Activated CD8-positive, alpha-beta memory T cell treated with anti-CD3 and anti-CD28 coated beads, Interleukin-2, amount 50 U/mL, for 24 hours (primary cell): ENCODE measurements at regions not wholly inside any gene's neighbourhood (a gene's known extent, or its start where the extent isn't known, plus 50 kb on each side); places are given as distances from the start of the nearest gene placed in this dataset.

Source experiments
- DNase-seq: peaks from one replicate; pipeline ENCODE4 v3.0.0-alpha.2; 2020; ENCODE audit errors: extremely low read depth

DNA sequence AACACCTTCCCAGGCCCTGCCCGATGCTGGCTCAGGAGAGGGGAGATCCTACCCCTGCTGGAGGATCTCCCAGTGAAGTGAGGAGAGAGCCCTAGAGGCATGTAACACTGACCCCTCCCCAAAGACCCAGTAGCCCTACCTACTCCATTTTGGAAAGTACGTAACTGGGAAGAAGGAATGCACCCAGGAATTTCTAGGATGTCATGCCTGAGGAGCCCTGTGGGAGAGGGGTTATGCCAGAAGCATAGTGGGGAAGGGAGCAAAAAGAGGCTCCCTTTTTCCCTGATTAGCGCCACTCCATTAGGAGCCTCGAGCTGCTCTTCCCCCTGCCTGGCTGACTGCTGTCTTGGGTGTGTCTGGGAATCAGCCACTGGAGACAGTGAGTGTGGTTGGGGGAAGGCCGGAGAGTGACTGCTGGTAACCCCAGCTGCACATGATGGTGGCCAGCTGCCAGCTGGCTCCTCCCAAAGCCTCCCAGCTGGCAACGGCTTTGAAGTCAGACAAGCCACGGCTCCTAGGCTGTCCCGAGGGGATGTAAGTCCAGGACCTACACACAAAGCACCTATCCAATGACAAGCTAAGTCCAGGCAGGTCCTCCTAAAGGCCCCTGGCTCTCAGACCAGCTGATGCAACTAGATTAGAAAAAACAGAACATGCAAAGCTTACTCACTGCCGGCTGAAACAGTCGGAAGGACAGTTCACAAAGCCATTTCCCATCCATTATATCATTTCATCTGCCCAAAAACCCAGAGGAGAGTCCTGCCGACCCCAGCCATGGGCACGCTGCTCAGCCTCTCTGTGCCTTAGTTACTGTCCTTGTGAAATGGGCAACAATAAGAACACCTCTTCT is 136.5 kb upstream of the ABCA1 start:
- DNase-seq: no peak

DNA sequence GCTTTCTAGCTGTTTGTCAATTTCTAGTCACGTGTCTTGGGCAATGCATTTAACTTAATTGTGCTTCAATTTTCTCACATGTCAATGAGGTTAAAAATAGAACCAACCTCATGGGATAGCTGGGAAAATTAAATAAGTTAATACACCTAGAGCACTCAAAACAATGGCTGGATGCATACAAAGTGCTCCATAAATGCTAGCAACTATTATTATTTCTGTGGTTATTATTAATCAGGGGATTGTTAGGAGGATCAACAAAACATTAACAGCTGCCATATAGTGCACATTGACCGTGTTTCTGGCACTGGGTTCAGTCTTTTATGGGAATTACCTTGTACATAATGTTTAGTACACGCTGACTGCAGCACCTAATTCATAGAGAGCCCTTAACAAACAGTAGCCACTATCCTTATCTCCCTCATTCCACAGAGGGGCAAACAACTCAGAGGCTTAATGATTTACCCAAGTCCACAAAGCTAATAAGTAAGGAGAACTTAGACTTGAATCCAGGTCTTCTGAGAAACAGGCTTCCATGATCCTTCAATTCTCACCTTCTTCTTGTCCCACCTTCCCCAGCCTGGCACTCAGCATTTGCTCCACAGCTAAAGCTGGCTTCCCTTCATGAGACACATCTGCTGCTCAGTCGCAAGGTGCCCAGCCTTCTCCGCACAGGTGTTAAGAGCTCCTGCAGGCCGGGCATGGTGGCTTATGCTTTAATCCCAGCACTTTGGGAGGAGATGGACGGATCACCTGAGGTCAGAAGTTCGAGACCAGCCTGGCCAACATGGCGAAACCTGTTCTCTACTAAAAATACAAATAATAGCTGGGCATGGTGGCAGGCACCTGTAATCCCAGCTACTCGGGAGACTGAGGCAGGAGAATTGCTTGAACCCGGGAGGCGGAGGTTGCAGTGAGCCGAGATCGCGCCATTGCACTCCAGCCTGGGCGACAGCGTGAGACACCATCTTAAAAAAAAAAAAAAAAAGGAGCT is 137.4 kb upstream of the ABCA1 start:
- DNase-seq: no peak

DNA sequence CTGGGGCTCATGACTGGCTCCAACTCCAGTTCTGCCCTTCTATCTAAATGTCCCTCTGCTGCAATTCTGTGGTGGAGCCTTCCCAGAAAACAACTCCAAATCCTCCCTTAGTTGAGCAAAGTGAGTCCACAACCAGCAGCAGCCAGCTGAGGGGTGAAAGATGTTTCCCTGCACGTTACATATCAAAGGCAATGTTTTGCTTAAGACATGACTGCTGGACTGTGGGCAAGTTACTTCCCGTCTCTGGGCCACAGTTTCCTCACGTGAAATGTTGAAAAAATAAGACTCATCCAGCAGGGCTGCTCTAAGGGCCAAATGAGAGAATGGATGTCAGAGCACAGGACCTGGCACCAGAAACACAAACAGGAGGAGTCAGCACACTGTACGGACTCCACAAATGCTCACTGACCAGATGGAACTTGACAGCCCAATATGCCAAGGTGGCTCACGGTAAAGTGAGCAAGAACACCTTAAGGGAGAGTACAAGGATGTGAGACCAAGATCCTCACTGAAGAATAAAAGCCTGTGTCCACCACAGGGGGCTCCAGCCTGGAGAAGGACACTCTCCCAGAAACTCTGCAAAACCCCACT is 138.4 kb upstream of the ABCA1 start:
- no peak for DNase-seq

DNA sequence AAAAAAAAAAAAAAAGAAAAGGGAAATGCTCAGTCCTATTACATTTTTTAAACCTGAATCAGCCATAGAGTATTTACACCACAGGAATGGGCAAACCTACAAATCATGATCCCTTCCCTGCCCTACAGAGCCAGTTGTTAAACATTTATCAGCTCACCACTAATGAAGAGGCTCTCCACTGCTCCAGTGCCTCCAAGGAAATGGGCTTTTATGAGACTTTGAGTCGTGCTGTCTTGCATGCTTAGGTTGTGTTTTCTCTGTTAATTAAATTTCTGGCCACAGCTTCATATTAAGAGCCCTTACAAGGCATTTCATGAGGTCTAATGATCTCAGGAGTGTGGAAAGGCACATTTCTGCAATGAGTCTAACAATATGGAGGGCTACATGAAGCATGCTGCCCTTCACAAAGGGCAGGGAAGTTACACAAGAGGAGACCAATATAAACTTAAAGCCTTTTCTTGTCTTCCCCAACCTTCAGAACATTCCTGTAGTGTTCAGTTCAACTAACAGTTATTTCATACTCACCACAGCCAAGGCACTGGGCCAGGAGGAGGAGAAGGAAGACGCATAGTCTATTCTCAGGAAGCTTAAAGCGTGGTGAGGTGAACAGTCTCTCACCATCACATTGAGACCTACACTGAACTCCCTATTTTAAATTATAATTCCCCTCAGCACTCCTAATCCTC is 140.1 kb upstream of the ABCA1 start:
- DNase-seq: no peak

DNA sequence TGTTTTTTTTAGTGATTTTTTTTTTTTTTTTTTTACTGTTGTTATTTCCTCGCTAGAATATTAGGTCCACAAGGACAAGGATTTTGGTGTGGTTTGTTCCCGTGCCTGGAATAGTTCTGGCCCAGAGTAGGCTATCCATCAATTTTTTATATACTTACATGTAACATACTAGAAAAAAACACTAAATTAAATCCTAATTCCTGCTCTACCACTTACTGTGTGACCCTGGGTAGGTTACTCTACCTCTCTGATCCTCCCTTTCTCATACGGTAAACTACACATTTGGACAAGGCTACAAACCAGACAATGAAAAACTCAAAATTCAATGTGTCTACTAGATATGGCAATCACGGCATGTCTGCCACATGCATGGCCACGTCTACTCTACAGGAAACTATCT is 141.3 kb upstream of the ABCA1 start:
- DNase-seq: no peak

DNA sequence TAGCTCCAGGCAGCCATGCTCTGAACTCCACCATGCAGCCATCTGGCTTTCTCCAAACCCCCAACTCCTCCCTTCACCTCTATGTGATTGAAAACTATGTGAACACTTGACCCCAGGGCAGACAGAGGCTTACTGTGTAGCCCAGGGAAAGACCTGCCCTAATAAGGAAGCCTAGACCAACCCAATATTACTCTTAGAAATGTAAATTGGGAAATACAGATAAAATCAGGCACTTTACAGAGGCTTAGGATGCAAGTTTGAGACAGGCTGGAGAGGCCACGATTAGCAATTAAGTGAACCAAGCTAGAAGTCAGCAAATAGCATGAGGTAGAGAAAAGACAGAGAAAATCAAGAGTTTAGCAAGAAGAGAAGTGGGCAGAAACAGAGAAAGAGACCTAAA is 141.7 kb upstream of the ABCA1 start:
- DNase-seq: no peak

DNA sequence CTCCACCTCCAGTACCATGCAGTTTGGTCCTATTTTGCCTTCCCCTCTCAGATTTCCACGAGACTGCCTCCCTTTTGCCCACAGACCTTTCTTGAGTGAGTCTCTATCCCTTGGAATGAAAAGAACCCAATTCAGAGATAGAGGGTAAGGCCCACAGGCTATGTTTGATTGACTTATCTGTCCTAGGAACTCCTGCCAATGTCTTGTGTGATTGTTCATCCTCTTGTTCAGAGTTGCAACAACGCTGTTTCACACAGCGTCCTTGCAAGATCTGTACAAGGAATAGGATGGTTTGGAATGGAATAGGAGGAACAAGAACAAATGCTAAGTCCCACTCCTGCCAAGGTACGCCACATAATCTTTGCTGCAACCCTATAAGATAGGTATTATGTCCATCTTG is 142.2 kb upstream of the ABCA1 start:
- no peak for DNase-seq

DNA sequence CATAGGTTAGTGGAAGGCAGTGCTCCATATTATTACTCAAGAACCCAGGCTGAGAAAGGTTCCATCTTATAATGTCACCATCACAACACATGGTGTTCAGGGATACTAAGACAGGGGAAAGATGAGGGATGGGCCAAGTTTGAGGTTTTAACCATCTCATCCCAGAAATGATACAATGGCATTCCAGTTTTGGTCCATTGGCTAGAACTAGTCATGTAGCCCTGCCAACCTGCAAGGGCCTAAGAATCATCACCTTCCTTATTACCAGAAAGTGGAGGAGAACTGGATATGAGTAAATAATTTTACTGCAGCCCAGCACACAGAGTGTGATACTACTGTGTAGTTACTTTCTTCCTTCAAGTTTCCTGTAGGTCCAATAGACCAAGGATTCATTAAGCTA is 144.5 kb upstream of the ABCA1 start:
- DNase-seq: no peak

DNA sequence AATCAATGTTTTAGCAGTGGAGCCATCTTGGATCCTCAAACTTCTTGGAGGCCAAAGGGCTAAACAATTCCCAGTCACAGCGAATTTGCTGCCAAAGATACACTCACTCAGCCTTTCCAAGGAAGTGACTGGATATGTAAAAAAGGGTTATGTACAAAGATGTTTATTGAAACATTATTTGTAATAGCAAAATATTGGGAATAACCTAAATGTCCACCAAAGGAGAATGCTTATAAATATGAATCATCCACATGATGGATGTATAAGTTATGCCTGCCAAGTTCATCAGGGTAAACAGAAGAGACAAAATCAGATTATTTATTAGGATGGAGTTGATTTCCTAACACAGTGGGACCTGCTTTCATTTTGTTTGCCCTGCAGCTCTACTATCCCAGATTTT is 145.2 kb upstream of the ABCA1 start:
- no peak for DNase-seq

DNA sequence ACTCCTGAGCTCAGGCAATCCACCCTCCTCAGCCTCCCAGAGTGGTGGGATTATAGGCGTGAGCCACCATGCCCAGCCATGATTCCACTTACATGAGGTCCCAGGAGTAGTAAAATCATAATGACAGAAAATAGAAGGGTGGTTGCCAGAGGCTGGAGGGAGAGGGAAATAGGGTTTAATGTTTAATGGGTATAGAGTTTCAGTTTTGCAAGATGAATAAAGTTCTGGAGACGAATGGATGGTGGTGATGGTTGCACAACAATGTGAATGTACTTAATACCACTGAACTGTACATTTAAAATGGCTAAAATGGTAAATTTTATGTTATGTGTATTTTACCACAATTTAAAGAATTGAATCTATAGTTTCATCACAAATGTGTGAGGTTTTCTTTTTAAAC is 146.5 kb upstream of the ABCA1 start:
- DNase-seq: no peak

DNA sequence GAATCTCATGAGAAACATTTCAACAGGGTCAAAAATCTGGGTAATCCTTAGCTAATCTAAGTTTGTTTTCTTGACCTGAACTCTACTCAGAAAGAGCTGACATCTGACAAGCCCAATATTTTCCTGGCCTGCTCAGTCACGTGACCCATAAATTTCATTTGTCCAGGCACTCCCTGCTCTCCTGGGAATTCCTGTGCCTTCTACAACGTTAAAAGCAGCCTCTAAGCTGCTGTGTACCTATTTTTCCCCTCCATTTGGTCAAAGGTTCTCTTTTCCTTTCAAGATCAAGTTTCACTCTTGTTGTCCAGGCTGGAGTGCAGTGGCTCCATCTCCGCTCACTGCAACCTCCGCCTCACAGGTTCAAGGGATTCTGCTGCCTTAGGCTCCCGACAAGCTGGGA is 148.8 kb upstream of the ABCA1 start:
- no peak for DNase-seq

DNA sequence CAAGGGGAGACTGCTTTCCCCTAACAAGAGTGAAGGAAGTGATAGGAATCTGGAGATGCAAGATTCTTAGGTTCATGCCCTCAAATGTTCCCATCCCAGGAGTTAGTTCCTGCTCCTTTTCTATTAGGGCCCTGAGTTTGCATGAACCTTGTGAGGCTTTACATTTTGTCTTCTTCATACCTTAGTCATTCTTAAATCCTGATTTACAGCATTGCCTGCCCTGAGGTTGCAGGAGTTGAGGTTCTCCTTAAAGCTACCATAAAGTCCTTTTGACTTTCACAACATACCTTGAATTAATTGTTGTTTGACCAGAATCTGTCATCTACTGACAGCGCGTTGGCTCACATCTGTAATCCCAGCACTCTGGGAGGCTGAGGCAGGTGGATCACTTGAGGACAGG is 151.5 kb upstream of the ABCA1 start:
- no peak for DNase-seq

DNA sequence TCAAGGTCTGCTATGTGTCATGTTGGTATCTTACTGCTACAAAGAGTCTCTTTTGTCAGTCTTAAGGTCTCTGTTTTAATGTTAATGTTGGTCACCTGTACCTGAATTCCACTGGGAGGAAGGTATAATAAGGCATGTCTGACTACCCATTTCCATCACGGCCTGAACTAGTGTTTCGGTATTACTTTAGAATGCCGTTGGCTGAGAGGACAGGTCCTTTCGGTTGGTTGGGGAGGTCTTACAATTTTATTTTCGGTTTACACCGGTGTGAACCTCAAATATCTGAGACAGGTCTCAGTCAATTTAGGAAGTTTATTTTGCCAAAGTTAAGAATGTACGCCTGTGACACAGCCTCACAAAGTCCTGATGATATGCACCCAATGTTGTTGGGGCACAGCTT is 154.9 kb upstream of the ABCA1 start:
- no peak for DNase-seq

DNA sequence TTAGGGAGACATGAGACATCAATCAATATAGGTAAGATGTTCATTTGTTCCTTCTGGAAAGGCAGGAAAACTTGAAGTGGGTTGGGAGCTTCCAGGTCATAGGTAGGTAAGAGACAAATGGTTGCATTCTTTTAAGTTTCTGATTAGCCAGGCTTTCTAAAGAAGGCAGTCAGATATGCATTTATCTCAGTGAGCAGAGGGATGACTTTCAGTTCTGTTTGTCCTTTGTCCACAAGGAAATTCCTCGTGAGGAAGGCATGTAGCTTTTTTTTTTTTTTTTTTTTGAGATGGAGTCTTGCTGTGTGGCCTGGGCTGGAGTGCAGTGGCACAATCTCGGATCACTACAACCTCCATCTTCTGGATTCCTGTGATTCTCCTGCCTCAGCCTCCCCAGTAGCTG is 155.3 kb upstream of the ABCA1 start:
- DNase-seq: no peak

DNA sequence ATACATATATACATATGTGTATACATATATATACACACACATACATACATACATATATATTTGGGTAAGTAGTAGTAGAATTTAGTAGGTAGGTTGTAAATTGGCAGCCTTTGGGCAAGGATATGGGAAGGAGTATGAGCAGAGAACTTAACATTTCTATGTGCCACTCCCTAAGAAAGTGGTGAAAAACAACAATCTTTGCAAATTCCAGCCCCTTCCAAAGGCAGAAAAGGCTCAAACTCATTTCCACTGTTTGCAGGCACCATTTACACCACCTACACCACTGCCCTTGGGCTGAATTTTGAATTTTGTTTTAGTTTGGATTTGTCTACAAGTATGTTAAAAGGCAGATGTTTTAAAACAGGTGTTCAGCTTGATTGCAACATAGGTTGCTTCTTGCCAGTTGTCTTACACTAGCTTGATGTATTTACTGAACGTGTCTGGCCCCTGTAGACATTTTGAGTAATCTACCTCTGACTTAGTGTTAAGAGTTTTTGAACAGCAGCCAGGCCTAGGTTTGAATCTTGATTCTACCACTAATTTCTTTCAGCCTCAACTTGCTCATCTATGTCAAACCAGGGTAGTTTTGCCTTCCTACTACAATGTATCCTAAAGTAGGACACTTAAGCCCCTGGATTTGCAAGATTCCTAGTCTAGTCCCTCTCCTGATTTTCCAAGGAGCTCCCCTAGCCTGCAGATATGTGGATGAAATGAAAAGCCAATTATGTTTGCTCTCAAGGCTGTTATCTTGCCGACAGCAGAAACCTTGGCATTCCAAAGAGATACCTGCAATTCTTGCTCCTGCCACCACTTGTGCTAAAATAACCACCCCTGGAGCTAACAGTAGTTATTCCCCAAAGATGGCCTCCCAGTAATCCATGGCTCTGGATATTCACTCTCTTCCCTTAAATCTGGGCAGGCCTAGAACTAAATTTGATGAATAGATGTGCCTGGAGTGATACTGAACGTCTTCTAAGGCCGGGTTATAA is 156.2 kb upstream of the SLC44A1 start:
- DNase-seq: no peak

DNA sequence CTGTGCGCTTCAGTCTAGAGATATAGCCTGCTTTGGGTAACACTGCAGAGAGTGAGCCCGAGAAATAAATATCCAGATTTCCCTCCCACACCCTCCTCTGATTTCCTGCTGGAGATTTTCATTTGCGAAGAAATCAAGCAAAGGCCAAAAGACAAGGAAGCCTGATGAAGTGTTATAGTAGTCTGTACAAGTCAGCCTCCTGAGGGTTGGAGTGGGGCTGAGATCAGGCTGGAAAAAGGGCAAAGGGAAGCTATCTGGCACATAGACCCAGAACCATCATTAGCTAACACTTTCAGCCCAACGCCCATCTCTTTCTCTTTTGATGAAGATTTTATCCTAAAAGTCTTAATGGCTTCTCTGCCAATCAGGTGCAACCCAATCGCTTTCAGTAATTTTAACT is 154.6 kb upstream of the SLC44A1 start:
- no peak for DNase-seq

DNA sequence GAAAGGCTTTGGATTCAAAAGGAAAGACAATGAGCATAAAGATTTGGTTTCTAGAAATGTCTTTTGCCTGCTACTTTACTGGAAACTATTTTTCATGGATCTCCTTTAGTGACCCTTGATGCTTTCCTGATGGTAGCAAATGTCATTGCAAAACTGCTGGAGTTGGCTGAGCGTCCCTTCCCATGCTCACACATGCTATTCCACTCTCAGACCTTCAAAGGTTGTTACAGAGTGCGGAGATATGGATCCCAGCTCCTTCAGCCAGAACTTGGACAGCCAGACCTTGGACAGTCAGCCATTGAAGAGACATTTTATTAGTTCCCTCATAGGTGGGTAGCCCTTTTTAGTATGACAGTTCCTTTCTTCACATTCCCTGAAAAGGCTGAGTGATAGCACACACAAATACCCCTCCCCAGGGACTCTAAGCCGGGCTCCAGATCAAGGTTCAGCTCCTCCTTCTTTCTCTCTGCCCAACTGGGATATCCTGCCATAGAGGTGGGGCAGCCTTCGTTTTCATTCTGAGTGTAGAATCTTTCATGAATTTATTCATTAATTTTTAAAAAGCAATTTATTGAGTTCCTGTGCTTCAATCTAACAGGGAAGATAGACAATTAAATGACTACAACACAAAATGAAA is 153.3 kb upstream of the SLC44A1 start:
- no peak for DNase-seq

DNA sequence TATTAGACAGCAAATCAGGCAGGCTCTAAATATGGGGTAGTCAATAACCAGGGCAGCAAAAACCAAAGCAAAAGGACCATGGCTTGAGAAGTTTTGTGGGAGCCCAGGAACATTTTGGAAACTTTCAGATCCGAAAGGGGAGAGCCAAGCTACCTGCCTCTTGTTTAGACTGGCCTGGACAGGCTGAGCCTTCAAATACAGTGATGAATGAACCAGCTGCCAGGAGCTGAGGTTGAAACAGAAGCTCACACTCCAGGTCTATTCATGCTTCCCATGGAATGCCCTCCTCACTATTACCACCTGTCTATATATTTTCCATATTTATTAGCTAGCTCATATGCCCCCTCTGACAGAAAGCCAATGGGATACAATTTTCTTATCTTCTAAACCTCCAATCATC is 150.8 kb upstream of the SLC44A1 start:
- no peak for DNase-seq

DNA sequence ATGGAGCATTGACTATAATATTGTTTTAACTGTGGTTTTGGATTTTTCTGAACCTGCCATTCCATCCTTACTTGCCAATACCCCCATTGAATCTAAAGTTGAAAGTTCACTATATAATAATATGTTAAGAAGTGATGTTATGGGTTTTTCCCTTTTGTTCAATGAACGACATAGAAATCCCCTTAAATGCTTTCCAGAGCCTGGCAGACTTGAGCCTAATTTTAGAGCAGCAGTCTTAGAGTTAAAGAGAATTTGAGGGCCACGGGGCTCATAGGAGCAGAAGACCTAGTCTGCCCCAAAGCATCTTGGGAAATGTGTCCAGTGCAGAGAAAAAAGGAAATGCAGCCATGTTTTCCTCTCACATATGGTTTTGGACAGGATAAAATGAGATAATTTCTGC is 146.1 kb upstream of the SLC44A1 start:
- no peak for DNase-seq

DNA sequence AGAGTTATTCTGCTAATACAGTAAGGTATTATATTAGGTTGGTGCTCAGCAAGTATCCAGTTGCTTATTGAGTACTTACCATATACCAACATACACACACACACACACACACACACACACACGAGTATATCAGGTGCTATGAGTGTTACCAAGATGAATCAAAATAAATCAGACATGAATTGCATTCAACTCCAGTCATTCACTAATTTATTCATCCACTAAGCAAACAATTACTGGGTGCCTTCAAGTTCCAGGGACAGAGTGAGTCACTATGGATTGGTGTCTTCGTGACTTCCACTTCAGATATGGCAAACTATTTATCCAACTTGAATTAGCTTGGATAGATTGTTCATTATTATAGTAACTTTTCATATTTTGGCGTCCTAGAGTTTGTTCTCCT is 140.7 kb upstream of the SLC44A1 start:
- DNase-seq: no peak
